HS-5 (cell line): ENCODE measurements at regions not wholly inside any gene's neighbourhood (a gene's known extent, or its start where the extent isn't known, plus 50 kb on each side); places are given as distances from the start of the nearest gene placed in this dataset.

ENCODE experiments used
- DNase-seq: peaks from one replicate; pipeline ENCODE4 v3.0.0-alpha.2; 2012; ENCODE audit warnings: low read depth

DNA sequence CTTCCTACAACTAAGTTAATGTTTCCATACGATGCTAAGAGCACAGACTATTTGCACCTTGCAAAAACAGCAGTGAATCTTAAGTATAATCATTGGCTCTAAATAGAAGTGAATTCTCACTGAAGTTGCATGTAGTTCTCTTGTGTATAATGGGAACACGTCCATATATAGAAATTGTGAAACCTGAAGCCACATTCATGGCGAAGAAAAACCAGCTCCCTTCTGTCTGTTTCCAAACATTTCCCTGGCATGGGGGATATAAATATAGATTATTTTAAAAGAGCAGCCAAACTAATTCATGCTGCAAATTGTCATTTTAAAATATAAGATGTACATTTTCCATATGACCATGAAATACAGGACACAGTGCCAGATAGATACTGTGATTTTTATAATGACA is 71.1 kb downstream of the TRAM1L1 start:
- DNase-seq, result no peak

DNA sequence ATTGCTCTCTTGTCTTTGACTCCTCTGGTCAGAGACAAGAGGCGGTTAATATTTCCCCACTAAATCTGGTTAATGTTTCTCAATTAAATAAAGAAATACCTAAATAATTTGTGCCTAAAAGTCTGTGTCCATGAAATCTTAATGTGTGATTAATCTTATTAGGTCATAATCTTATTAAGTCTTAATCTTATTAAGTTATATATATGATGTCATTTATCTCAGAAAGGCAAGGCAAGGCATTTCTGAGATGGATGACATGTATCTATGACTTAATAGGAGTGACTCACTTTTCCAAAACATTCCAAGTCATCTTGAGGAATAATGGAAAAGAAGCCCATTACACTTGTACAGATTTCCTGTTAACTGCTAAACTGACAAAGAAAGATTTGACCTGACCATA is 74.7 kb downstream of the TRAM1L1 start:
- DNase-seq, result peak; percentile 13

DNA sequence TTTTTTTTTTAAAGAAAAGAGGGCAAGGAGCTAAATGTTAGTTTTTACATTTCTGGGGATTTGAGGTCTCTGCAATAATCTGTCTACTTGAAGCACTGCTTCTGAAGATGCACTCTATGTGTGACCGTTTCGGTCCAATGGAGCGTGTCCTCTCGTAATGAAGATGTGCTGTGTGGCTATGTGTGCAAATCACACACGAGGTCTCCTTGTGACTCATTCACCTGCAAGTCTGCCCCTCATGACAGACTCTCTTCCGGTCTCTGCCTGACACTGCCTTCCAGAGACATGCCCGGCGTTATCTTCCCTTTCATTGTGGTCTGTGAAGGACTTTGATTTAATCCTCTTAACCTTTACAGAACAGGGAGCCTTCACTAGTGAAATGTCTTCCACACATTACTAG is 84.3 kb downstream of the TRAM1L1 start:
- DNase-seq, result no peak

DNA sequence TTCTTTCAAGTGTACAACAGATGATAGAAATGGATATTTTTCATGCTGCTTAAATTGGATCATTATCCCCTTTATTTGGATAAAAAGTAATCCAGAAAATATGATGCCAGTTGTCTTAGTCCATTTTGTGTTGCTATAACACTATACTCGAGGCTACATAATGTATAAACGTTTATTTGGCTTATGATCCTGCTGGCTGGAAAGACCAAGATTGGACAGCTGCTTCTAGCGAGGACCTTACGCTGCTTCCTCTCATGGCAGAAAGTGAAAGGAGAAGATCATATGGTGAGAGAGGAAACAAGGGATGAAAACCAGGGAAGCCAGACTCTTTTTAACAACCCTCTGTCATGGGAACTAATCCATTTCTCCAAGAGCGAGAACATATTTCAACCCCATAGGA is 102.7 kb downstream of the TRAM1L1 start:
- no peak for DNase-seq

DNA sequence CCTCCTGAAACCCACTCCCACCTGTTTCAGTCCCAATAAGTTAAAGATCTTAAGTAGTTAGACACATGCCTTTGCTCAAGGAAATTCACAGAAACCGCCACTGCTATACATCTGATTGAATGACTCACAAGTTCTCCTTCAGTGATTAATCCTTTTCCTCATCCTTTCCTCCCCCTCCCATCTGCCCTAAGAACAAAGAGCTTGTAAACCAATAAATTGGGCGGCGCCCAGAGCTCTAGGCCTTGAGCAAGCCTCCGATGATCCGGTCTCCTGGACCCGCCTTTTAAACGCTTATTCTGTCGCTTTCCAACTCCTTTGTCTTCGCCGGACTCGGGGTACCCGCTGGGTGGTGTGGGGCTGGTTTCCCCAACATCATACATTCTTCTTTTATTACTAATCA is 104.9 kb downstream of the TRAM1L1 start:
- peak; percentile 18 for DNase-seq

DNA sequence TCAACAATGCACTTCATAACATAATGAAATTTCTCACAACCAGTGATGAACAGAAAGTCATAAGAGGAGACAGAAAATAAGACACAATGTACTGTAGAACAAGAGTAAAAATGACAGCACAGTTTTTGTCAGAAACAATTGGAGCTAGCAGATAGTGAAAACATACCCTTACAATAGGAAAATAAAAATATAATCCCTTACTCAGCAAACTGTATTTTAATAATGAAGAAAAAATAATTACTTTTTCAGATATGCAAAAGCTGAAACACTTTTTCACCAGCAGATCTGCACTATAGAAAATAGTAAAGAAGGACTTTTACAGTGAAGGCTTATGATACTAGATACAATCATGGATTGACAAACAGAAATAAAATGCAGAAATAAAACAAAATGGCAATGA is 126.3 kb downstream of the TRAM1L1 start:
- DNase-seq, result no peak

DNA sequence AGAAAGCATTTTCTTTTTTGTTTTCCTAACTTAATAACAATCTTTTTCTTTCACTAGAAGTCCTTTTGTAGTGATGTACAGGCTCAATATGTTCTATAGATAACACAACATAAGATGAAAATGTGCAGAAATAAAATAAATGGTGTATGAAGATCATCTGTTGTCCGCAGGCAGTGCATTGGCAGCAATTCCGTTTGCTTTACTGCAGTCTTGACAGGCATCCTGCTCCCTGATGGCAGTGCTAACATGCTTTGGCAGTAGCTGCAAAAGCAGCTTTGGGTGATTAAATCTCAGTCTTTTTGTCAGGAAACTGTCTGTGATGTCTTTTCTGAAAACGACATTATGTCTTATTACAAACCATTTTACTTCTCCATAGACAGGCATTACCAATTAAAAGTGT is 131.4 kb downstream of the TRAM1L1 start:
- no peak for DNase-seq

DNA sequence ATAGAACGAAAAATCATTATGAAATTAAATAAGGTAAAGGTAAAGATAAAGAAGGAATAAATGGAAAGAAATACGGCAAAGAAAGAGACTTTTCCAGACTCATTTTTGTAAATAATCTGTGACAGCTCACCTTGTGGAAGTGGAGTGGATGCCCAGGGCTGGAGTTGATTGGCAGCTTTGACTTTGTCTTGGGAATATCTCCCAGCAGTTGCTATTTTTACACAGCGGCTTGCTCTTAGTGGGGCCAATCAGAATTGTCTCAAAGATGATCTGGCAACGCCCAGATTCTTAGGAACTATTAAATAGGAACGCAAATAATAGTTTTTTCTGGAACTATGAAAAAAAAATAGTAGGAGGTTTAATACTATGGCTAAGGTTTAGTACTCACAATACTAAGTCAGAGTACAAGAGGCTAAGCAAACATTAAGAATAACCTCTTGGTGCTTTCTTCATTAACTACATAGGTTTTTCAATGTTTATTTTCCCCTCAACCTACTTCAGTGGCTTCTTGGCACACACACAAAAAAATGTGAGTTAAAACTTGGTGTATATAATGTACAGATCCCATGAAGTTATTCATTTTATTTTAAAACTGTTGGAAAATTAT is 132.7 kb downstream of the TRAM1L1 start:
- no peak for DNase-seq

DNA sequence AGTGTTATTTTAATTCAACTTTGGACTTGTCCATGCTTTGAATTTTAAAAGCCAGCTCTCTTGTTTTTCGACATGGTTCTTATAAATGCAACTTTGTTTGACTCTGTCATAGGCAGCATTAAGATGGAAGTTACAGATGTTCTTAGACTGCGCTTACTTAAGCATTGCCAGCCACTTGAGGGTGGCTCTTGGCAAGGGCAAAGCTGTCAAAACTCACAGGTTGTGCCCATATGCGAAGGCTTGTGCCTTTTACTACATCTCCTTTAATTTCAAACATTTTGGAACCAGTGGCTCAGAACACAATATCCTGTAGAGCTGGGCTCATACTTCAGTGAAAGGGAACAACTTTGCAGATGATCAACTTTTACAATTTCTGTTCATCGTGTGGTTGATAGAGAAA is 135.5 kb downstream of the TRAM1L1 start:
- DNase-seq, result no peak

DNA sequence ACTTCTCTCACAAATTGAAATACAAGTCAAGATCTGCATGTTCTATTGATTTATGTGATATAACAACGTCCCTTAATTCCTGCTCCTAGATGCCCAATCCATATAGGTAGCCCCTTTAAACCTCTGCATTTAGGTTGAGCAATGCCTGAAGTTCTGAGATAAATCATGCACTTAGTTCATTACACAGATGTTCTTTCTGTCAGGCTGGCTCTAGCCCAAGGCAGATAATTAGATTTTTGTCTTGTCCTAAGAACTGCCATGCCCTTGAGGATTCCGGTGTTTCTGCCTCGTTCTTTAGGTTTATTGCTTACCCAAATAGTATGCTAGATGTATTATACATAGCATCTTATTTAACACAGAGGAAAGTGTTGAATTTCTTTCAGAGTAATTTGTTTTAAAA is 143.1 kb downstream of the TRAM1L1 start:
- no peak for DNase-seq

DNA sequence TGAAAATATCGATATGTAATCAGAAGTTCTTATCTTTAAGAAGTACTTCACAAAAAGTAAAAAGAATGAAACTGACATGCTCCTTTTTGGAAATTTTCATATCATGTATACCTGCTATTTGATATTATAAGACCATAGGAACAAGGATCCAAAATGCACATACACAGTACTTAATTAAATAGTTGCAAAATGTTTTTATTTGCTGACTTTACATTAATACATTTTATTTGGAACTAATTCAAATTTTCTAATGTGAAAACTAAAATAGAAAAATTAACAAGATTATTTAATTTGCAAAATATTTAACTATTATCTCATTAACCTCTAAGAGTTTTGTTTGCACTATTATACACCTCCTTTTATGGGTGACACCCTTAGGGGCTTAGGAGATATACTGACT is 155.0 kb downstream of the TRAM1L1 start:
- DNase-seq, result no peak

DNA sequence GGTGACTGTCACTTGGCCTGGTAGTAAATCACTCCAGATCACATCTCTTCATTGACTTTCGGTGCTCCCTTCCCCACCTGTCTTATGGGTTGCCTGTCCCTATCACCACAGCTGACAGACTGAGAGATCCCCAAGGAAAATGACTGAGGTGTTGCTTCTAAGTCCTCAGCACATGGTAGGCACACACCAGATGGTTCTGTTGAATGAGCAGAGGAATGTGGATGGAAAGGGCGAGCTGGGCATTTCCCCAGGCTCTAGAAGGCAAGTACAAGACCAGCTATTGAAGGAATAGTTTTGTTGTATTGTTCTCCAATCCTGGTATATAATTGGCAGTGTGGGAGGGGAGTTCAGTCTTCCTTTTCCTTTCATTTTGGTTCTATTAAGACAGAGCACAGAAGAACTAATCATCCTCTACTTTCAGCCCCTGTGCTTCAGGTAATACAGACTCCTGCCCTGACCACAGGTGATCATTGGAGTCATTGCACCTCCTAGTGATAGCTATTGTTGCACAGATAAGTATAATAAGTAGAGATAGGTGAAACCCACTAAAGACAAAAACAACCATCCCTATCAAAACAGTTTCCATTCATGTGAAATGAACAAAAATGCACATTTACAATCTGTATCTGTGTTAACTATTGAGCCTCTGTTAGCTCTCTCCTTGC is 158.6 kb downstream of the TRAM1L1 start:
- no peak for DNase-seq

DNA sequence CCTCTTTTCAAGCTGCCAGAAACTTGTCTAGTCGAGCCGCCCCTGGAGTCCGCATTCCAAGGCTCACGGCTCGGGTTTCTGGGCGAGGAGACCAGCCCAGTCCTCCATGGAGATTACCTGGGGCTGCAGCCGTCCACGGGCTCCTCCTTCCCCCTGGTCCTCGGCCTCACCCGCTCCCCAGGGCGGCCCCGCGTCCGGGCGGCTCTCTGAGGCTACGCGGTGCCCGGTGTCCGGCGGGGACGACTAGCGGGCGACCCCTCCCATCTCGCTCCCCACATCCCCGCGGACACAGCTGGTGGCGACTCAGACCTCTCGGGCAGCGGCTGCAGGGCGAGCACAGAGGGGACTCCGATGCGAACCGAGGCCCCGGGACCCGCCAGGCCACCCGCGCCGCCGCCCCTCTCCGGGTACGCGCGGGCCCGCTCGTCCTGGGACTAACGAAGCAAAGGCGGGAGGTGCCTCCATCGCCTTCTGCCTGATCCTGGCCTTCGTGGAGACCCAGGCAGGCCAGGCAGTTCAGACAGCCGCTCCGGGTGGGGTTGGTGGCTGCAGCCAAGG is 159.4 kb downstream of the TRAM1L1 start:
- DNase-seq, result no peak

DNA sequence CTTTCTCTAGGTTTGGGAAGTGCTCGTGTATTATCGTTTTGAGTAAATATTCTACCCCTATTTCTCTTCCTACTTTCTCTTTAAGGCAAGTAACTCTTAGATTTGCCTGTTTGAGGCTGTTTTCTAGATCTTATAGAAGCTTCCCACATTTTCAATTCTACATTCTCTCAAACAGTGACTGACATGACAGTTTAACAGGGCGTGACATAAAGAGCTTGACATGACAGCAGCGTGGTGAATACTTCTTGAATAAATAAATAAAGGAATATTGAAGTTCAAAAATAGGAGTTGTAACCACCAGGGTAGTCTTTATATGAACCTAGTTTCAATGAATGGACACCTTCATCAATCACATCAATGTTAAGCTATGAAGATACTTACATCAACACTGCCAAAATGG is 162.0 kb downstream of the TRAM1L1 start:
- no peak for DNase-seq

DNA sequence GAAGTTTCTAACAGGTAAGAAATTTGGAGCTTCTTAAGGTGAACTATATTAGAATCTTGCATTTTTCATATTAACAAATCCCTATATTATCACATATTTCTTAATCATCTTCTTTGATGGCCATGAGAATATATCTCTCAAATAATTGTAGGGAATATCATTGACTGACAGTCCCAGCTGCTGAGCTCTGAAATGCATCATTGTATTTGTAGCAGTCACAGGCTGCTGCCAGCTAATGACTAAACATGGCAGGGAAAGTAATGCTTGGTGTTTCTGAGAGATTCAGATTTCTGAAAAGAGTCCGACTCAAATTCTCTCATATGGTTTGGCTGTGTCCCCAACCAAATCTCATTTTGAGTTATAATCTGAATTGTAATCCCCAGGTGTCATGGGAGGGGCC is 171.9 kb downstream of the TRAM1L1 start:
- DNase-seq, result no peak

DNA sequence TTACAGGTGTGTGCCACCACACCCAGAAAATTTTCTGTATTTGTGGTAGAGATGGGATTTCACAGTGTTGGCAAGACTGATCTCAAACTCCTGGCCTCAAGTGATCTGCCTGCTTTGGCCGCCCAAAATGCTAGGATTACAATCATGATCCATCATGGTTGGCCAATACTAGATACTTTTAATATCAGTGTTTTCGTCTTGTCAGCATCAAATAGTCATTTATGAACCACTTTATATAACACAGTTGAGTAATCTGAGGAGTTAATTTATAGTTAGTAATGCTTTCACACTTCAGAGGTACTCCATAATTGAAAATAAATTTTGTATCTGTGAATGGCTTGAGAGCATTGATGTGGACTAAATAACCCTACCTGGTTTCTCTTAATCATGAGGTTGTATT is 178.6 kb downstream of the TRAM1L1 start:
- no peak for DNase-seq

DNA sequence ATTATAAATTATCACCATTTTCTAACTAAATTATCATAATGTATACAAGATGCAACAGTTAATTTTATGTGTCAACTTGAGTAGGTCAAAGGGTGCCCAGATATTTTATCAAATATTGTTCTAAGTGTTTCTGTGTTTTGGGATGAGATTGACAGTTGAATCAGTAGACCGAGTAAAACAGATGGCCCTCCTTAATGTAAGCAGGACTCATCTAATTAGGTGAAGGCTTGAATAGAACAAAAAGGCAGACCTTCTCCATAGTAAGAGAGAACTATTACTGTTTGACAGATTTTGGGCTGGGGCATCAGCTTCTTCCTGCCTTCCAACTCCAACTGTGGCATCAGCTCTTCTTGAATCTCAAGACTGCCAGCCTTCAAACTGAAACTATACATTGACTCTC is 185.8 kb downstream of the TRAM1L1 start:
- DNase-seq, result no peak

DNA sequence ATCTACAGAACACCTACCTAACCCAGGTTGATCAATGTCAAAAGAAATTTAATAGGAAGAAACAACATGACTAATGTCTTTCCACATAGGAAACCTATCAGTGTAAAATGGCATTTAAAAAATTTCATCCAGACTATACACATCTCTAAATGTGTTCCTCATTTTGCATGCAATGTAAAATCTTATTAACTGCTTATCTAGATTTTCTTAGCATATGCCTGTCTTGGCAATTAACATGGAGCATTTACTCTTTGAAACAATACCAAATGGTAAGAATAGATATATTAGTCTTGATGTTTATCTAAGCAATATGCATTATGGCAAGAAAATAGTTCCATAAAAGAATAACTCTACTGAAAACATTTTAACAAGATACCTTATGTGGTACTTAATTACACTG is 199.8 kb downstream of the TRAM1L1 start:
- no peak for DNase-seq

DNA sequence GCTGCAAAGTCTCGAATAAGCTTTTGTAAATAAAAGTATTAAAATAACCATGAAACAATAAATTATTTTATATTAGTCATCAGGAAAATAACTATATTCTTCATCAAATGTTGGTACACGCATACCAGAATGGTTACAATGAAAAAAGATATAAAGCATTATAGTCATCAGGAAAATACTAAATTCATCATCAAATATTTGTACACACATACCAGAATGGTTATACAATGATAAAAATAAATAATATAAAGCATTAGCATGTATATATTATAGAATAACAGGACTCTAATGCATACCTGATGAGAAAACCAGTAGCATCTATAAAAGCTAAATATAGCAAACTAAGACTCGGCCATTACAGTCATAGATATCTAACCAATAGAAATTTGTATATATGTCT is 202.9 kb downstream of the TRAM1L1 start:
- no peak for DNase-seq

DNA sequence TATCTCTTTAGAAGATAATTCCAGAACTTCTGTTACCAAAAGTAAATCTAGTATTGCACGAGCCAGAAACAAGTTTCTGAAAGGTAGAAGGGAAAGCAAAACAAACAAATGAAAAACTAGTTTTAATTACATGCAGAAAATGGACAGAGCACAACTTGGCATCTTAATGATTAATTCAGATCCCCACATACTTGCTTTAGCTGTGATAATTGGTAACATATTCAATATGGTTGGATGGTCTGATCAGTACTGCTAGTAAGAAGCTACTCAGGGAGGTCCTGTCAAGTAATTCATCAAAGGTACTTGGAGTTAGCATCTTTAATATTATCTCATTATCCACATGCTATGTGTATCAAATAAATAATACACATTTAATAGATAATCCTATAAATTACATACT is 204.3 kb downstream of the TRAM1L1 start:
- DNase-seq, result no peak

DNA sequence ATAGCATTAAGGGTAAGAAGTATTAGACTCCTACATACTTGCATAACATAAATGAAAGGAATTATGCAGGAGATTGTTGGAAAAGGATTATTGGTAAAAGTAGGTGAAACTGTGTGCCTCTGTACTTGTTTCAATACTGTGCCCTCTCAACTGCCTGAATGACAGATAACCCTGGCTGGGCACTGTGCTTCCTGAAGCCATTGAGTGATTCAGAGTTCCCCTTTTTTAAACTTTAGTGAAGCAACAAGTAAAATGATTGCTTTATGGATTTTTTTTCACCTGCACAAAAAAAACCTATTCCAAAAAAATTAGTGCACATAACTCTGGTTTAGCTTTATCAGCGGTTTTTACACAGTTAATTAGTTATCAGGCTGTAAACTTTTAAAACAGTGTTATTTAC is 204.8 kb downstream of the TRAM1L1 start:
- DNase-seq, result no peak

DNA sequence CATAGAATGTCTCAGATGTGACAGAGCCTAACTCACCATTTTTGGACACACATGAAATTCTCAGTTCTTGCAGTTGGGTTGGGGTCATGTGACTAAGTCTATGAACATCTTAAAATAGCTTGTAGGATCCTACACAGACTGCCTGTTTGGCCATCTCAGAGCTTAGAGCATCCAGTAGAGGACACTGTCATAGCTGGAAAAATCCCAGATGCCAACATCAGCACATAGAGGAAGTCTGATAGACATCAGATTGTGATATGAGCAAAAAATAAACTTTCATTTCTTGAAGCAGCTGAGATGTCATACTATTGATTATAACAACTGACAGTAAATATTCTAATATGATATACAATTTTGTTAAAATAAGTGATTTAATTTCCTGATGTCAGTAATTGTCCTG is 207.1 kb downstream of the TRAM1L1 start:
- DNase-seq, result no peak

DNA sequence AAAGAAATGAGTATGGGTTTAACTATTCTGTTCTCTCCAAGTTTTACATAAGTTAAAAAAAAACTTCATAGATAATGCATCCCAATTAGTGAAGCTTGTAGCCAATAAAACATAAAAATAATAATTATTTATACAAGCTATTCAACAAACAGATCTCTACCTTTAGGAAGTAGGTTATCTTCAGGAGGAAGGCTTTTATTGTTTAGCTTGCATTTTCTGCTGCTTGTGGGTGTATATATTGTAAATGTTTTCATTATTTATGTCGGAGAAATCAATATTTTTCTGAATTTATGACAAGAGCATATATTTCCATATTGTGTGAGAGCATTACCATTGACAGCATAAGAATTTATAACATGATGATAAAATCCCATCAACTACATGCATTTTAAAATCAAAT is 208.3 kb downstream of the TRAM1L1 start:
- DNase-seq, result no peak

DNA sequence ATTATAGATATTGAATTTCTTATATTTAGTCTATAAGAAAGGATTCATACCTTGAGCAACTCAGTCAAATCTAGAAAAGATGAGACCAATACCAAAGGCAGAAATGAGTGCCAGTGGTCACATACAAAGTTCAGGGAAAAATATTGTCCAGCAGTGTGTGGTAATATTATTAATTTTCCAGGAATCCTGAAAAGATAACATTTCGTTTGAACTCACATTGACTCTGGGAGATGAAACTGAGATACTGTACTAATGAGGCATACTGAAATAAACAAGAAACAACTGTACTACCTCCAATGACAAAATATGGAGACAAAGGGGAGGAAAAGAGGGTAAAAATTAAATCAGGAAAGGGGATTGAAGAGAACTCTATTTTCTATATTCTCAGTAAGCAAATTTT is 212.4 kb downstream of the TRAM1L1 start:
- DNase-seq, result no peak
